Ovary (tissue), 7 donors: ENCODE measurements at regions not wholly inside any gene's neighbourhood (a gene's known extent, or its start where the extent isn't known, plus 50 kb on each side); places are given as distances from the start of the nearest gene placed in this dataset.

Experiments
- DNase-seq, 5 donors: peaks; one replicate each; pipeline ENCODE4 v3.0.0-alpha.2; 2019 to 2020
- H3K27ac ChIP-seq, 2 donors: fragments of 200-600 bp; one replicate each; pipeline versions ENCODE4 v1.5.1 to v1.8.0; 2019 to 2022
- H3K27me3 ChIP-seq: fragments of 200-600 bp; one replicate; pipeline ENCODE4 v1.8.0; 2022
- H3K36me3 ChIP-seq: fragments of 200-600 bp; sonication (generic); one replicate; pipeline ENCODE4 v1.5.1; 2019
- H3K4me1 ChIP-seq: one replicate; pipeline ENCODE4 v1.8.1; 2013; ENCODE audit warnings: mild to moderate bottlenecking, moderate library complexity; ENCODE audit not compliant: insufficient read depth
- H3K4me3 ChIP-seq: fragments of 200-600 bp; sonication (generic); one replicate; pipeline ENCODE4 v1.5.1; 2017
- H3K9me3 ChIP-seq, 2 donors: fragments of 200-600 bp in 1 of 2; sonication (generic) in 1 of 2; one replicate each; pipeline versions ENCODE4 v1.5.1 to v1.8.1; 2013 to 2019; ENCODE audit warnings: mild to moderate bottlenecking in 1 of 2, moderate library complexity in 1 of 2
- EP300 ChIP-seq: sonication (generic); formaldehyde crosslinking; IDR thresholded peaks from one replicate; pipeline ENCODE4 v1.6.1; 2017; ENCODE audit warnings: antibody characterized with exemption
- POLR2A ChIP-seq: fragments of 450-650 bp; IDR thresholded peaks from one replicate; pipeline ENCODE4 v1.6.1; 2017; ENCODE audit warnings: antibody characterized with exemption, mild to moderate bottlenecking, moderate library complexity
- WGBS, 3 donors: extraction: QIAGEN DNeasy Blood & Tissue Kit in 1 of 3; methylation state at CpG; one replicate each; pipeline versions ENCODE4 v1.1.5 to v1.1.7; 2013 to 2017; 5-methylcytosine and 5-hydroxymethylcytosine counted together
- intact Hi-C, 4 donors: fragments of 100-400 bp; cut with DNase I; formaldehyde crosslinking; loops; one replicate each; pipeline versions ENCODE4 v1.11.0 to v1.15.1; 2022 to 2023
- TF ChIP-seq, protein P1 (sequence below), 3 donors: fragments of 450-650 bp in 2 of 3; fragments of 200-600 bp in 1 of 3; IDR thresholded peaks; one replicate each; pipeline versions ENCODE4 v1.5.1 to v1.8.0; 2016 to 2022; ENCODE audit warnings: antibody characterized with exemption in 3 of 3, mild to moderate bottlenecking in 1 of 3
- donor health status: DM: no; HTN: no; CAD: no; lungs with moderate emphysema.
- donor health status: DM: no; HTN: no; CAD: no.
- donor health status: Bipolar disorder and iron deficiency.
- donor health status: DM: no; HTN: no; CAD: no.
- donor health status: DM: yes; HTN: yes; CAD: no.

DNA sequence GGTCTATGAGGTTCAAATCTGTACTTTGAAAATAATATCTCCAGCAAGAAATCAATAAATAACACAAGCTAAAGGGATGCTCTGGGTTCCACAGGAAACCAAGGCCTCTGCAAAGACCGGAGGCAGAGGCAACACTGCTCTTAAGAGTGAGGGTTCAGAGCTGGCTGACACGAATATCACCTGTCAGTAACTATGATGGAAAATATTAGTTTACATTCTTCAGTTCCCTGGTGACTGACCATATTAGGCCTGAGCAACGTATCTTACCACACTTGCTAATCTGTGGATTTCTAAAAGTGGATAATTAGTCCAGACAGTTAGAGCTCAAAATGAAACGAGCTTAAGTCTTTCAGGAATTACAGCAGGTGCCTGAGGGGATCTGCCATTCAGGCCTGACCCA is 459.3 kb downstream of the HS3ST3B1 start:
- no peak overlapping the region for H3K4me3 ChIP-seq
- DNase-seq, result no peak
- intact Hi-C loops, result no loop called here
- TF ChIP-seq EP300 (no peak), POLR2A (no peak)
- TF ChIP-seq, protein P1, sequence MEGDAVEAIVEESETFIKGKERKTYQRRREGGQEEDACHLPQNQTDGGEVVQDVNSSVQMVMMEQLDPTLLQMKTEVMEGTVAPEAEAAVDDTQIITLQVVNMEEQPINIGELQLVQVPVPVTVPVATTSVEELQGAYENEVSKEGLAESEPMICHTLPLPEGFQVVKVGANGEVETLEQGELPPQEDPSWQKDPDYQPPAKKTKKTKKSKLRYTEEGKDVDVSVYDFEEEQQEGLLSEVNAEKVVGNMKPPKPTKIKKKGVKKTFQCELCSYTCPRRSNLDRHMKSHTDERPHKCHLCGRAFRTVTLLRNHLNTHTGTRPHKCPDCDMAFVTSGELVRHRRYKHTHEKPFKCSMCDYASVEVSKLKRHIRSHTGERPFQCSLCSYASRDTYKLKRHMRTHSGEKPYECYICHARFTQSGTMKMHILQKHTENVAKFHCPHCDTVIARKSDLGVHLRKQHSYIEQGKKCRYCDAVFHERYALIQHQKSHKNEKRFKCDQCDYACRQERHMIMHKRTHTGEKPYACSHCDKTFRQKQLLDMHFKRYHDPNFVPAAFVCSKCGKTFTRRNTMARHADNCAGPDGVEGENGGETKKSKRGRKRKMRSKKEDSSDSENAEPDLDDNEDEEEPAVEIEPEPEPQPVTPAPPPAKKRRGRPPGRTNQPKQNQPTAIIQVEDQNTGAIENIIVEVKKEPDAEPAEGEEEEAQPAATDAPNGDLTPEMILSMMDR (IDR thresholded peaks at IDR 0.05), result no peak
- WGBS, 3 donors, result 54 to 65% (median 64%) methylated on average over 4 of the region's 4 CpGs
- no peak overlapping the region for H3K27ac ChIP-seq
- H3K27me3 ChIP-seq, result no peaks in the 10 kb centered on the region
- no peaks in the 10 kb centered on the region for H3K4me1 ChIP-seq
- H3K36me3 ChIP-seq, result no peaks in the 10 kb centered on the region
- no peaks in the 10 kb centered on the region for H3K9me3 ChIP-seq

DNA sequence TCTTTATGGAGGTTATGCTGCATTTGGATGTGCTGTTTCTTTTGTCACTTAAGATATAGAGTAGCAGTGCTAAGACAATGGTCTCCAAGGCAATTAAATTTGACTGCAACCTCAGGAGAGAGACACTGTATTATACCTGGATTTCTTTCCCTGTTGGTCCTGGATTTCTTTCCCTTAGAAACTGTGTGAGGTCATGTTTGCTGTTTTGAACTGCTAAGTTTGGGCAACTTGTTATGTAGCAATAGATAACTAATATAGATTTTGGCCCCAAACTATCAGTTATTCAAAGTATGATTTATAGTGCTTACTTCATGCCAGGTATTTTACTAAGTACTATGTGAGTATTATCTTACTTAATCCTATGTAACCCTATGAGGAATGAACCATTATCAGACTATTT is 458.4 kb downstream of the HS3ST3B1 start:
- Histone ChIP-seq H3K4me1 (no peaks in the 10 kb centered on the region), H3K4me3 (no peak overlapping the region), H3K9me3 (no peaks in the 10 kb centered on the region), H3K36me3 (no peaks in the 10 kb centered on the region), H3K27me3 (no peaks in the 10 kb centered on the region), H3K27ac (no peak overlapping the region)
- DNase-seq, result no peak
- TF ChIP-seq POLR2A (no peak), EP300 (no peak)
- TF ChIP-seq, protein P1 (IDR thresholded peaks at IDR 0.05), result no peak
- intact Hi-C loops, result no loop called here

DNA sequence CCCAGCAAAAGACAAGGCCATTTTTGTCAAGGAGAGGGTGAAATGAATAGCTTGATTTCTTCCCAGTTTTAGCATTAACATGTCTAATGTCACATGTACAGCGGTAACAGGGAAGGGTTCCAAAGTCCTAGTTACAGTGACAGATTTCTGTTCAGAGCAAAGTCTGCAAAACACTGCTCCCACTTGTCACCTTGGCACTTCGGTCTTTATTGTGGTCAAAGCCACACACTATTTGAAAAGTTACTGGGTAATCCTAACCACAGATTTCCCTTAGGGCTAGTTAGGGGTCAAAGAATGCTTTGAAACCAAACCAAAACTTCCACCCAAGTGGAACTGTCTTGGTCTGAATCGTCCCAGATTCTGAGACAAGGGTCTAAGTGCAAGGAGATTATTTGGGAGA is 455.6 kb downstream of the HS3ST3B1 start:
- 38 to 45% (median 43%) methylated on average over 3 of the region's 3 CpGs for WGBS, 3 donors
- intact Hi-C loops, result no loop called here
- Histone ChIP-seq H3K36me3 (no peaks in the 10 kb centered on the region), H3K4me3 (no peak overlapping the region), H3K9me3 (no peaks in the 10 kb centered on the region), H3K27me3 (no peaks in the 10 kb centered on the region), H3K4me1 (no peaks in the 10 kb centered on the region), H3K27ac (no peak overlapping the region)
- DNase-seq, result no peak
- TF ChIP-seq, protein P1 (IDR thresholded peaks at IDR 0.05), result no peak
- no peak for TF ChIP-seq EP300

DNA sequence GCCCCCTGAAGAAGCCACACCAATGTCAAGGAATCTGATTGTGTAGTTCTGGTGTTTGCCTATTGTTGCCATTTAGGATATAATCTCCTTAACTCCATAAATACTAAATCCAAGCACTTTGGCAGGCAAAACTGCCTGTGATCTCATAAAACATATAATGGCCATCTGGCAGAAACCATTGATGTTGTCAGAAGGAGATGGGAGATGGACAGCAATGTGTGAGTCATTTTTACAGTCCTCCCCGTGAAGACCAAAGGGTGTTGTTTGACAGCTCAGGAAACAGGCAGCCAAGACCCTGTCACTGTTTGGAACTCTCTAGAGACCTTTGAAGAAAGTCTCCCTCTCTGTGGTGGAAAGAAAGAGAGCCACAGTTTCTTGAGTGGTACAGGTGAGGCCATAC is 454.1 kb downstream of the HS3ST3B1 start:
- Histone ChIP-seq H3K27me3 (no peaks in the 10 kb centered on the region), H3K4me1 (no peaks in the 10 kb centered on the region), H3K4me3 (no peak overlapping the region), H3K27ac (no peak overlapping the region), H3K36me3 (no peaks in the 10 kb centered on the region), H3K9me3 (no peaks in the 10 kb centered on the region)
- WGBS, 3 donors, result 36 to 47% (median 37%) methylated on average over 1 of the region's 1 CpG
- DNase-seq, result no peak
- intact Hi-C loops, result no loop called here
- TF ChIP-seq, protein P1 (IDR thresholded peaks at IDR 0.05), result no peak
- TF ChIP-seq POLR2A (no peak), EP300 (no peak)

DNA sequence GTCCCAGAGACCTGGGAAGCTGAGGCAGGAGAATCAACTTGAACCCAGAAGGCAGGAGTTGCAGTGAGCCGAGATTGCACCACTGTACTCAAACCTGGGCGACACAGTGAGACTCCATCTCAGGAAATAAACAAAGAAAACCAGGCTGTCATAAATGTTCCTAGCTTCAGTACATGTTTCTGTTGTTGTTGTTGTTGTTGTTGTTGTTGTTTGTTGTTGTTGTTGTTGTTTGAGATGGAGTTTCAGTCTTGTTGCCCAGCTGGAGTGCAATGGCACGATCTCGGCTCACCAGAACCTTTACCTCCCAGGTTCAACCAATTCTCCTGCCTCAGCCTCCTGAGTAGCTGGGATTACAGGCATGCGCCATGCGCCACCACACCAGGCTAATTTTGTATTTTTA is 452.5 kb downstream of the HS3ST3B1 start:
- no peaks in the 10 kb centered on the region for H3K27me3 ChIP-seq
- TF ChIP-seq POLR2A, result no peak
- TF ChIP-seq EP300, result no peak
- TF ChIP-seq, protein P1 (IDR thresholded peaks at IDR 0.05), result no peak
- no peaks in the 10 kb centered on the region for H3K4me1 ChIP-seq
- H3K27ac ChIP-seq, result no peak overlapping the region
- H3K4me3 ChIP-seq, result no peak overlapping the region
- intact Hi-C loops, result no loop called here
- DNase-seq, result no peak
- no peaks in the 10 kb centered on the region for H3K36me3 ChIP-seq
- WGBS, 3 donors, result 84 to 95% (median 92%) methylated on average over 6 of the region's 6 CpGs
- no peaks in the 10 kb centered on the region for H3K9me3 ChIP-seq
